Fibroblast of skin of back (primary cell): ENCODE measurements at regions not wholly inside any gene's neighbourhood (a gene's known extent, or its start where the extent isn't known, plus 50 kb on each side); places are given as distances from the start of the nearest gene placed in this dataset.

ENCODE experiments used
- DNase-seq: peaks from one replicate; pipeline ENCODE4 v3.0.0-alpha.2; 2013

DNA sequence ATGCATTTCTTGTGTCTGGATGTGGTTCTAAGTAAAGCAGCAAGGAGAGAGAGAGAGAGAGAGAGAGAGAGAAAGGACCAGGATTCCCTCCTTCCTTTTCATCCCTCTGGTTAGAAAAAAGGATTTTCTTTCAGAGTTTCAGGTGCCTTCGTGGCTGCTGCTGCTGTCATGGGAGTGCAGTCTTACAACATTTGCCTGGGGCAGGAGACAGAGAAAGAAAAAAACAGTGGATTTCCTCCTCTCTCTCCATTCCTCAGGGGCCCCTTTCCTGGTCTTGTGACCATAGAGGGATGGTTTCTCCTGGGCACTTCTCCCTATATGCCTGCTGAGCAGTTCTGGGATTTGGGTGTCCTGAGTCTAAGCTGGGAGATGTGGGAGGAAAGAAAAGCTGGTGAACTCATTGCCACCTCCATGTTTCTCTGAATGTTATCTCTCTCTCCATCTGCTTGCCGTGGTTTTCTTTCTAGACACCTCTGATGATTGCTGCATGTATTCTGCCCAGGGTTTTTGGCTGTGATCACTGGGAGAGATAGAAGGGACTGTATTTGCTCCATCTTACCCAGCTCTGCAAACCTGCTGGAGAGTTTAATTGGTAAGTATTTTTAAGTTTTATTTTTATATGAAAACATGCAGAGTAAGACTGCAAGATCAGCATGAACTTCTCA lies 142.4 kb upstream of the RGMA start:
- DNase-seq: no peak

DNA sequence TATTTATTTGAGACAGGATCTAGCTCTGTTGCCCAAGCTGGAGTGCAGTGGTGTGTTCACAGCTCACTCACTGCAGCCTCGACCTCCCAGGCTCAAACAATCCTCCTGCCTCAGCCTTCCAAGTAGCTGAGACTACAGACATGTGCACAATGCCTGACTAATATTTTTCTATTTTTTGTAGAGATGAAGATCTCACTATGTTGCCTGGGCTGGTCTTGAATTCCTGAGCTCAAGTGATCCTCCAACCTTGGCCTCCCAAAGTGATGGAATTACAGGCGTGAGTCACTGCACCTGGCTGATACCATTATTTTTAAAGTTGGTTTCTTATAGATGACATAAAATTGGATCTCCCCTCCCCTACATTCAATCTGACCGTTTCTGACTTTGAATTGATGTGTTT lies 139.5 kb upstream of the RGMA start:
- no peak for DNase-seq

DNA sequence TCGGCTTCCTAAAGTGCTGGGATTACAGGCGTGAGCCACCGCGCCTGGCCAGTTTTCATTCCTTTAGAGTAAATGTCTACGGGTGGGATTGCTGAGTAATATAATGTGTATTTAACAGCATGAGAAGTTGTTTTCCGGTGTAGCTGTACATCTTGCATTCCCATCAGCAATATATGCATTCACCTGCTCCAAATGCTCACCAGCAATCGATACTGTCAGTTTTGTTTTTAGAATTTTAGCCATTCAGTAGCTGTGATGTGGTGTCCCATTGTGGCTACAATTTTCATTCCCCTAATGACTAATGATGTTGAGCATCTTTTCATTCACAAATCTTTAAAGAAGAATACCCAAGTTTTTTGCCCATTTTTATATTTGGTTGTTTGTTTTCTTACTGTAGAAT lies 134.8 kb upstream of the RGMA start:
- DNase-seq: no peak

DNA sequence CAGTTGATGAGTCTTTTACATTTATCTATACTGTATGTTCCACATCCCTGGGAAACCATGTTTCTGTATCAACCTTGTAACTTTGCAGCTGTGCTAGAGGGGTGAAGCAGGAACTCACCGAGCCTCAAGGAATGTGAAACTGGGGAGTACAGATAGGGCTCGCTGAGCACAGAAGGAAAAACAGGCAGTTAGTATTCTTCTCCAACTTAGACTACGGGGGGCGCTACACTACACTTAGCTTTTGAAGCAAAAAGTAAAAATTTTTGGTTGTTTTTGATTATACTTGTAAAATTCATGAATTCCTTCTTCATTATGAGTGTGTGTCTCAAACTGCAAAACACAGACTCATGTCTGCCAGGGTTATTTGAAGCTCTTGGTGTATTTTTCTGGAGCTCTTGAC lies 132.7 kb upstream of the RGMA start:
- DNase-seq: no peak

DNA sequence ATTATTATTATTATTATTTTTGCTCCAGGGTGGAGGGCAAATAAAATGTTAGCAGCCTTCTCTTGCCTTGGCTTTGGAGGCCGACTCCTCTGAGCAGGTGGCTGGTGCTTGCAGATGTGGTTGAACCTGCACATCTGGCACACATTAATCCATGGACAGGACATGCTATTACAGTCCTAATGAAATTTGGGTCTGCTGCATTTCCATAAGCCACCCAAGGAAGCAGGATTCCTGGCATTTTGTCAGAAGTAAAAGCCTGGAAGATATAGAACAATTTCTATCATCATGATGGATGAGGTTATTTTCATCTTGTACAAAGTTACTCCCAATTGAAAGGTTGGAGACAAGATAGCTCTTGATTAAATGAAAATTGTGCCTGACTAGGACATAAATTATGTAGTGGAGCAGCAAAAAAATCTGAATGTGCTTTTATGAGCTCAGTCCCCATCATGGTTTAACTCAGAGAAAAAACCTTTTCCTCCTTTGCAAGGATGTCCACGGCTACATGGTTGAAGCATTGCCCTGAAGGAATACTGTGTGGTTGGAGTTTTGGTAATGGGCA lies 130.9 kb upstream of the RGMA start:
- DNase-seq: no peak

DNA sequence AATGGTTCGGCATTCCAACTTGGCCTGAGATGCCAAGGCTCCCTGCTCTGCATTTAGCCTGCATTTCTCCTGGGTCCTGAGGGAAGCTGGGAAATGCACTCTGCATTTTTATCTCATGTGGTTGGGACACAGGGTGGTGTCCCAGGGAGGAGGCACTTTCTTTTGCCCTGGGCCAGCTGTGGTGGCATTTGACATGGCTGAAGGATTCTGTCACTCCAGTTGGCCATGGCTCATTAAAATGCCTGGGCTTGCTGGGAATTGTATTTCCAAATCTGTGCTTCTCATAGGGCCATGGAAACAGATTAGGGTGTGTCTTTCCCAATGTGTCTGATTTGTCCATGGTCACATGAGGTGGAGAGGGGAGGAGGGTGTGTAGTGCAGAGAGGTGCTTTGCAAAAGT lies 128.3 kb upstream of the RGMA start:
- DNase-seq: no peak

DNA sequence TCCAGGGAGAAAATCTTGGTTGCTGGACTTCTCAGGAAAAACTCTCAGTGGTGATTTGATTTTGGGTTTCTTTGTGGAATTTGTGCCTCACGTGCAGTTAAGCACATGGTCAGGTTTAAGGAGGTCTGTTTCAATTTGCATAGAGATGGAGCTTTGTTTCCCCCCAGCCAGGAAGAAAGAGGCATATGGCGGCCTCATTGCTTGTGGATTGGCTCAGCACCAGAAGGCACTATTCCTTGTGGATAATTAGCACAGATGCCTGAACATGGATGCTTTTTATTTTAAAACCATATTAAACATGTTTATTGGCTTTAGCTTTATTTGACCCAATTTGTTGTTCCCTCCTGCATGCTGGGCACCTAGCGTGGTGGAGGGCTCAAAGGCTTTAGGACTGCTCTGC lies 125.1 kb upstream of the RGMA start:
- DNase-seq: no peak

DNA sequence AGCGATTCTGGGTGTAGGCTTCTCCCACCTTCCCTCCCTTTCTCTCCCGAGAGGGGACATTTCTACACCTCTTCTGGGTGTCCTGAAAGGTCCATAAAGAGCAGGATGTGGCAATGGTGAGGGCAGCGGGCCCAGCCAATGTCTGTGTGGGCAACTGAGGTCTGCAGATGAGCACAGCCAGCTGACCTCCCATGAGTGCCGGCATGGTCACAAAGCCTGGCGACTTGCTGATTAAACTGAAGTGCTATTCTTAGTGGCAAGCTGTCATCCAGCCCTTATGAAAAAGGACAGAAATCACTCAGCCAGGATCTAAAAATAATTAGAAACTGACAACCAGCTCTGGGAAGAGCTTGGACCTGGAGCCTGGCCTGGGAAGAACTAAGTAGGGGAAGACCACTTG lies 124.3 kb upstream of the RGMA start:
- no peak for DNase-seq

DNA sequence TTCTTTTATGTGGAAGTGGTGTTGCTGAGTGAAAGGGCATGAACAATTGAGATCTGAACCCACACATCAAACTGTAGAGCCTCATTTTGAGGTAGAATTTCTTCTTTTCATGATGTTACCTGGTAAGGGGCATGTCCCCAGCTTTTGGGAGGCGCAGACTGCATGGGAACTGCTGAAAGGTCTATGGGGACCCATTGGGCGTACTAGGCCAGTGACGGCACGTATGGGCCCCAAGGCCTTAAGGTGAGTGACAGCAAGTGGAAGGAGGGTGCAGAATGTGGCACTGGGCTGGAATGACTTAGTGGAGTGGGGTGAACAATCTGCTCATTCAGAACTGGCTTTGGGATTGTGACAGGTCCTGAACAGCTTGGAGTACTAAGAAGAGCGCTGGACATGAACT lies 123.6 kb upstream of the RGMA start:
- DNase-seq: no peak

DNA sequence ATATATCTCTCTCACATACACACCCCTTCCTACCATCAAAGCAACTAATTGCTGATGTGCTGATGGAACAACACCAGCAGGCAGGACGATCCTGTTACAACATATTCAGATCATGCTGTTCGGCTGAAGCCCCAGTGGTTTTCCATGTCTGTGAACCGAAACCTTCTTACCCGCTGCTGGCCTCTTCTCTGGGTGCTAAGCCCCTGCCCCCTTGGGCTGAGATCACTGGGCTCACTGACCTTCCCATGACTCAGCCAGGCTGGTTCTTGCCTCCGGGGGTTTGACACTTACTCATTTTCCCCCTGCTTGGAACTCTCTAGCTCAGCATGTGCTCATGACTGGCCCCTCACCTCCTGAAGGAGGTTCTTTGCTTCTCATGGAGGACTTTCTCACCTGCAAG lies 122.0 kb upstream of the RGMA start:
- peak; percentile 9 for DNase-seq

DNA sequence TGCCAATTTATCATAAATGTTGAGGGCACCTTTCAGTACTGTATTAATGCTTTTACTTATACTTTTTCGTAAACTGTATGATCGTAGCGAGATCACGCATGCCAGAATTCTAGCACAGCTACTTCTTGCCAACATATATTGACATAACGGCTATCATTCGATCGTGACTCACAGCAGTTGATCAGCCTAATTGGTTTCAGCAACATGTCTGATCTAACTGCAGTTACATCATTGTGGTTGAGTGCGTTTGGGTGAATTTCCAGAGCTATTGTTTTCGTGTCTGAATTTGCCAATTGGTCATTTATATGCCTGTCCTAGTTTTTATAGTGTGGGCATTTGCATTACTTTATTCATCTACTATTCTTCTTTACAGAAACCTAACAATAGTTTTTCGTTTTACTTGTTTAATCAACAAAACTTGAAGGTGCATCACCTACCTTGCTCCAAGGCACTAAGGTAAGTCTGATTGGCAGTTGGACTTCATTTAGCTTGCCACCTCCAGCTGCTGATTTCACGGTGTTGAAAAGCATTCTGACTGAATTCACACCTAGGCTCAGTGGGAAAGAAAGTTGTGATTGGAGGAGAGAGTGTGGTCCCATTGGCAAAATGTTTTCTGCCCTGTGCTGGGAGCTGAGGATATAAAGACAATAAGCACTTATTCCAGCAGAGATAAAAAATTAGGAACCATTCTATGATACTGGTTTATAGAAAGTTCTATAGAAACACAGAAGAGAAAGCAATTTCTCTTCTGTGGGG lies 120.9 kb upstream of the RGMA start:
- DNase-seq: no peak

DNA sequence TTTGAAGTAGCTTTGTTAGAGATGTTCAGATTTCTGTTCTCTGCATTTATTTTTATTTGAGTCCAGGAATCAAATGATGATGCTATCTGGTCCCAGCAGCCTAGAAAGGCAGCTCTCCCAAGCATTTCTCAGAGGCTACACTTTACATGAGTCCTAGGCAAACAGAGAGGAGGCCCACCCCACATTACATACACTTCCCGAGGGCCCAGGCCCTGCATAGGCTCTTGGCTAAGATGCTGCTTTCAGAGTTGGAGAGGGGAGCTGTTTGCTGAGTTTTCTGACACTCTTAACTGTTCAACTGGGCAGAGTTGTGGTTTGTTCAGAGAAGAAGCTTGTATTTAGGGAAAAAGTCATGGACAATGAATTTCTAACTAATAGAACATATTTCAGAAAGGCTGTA lies 117.9 kb upstream of the RGMA start:
- no peak for DNase-seq

DNA sequence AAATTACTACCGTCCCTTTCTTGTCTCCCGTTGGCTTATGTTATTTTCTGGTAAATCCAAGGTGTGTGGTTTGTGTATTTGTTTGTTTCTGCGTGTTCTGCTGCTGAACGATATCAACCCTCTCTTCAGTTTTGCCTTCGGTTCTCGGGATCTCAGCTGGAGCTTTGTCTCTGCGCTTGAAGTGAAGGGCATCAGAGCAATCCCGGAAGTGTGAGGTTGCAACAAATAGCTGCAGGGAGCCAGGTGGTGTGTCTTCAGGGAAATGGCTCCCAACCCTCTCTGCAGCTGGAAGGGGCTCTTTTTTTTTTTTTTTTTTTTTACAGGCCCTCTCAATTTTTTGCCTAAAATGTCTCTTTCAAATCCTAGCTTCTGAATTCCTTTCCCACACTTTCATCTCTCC lies 116.4 kb upstream of the RGMA start:
- DNase-seq: no peak

DNA sequence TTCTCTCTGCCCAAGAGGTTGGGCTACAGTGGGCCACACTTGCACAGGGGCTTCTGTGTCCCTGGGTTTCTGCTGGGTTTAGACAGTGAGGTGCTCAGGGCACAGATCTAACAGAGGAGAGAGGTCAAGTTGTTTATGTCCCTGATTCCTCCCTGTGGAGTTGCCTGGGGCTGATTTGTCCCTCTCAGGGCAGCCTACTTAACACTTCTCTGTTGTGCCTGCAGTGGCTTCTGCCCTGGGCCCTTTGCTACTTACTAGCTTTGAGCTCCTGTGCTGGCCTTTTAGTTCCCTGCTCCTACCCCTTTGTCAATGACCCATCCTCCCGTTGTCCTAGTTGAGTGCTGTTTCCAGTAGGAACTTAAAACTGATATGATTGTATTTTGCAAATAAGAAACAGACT lies 114.0 kb upstream of the RGMA start:
- no peak for DNase-seq

DNA sequence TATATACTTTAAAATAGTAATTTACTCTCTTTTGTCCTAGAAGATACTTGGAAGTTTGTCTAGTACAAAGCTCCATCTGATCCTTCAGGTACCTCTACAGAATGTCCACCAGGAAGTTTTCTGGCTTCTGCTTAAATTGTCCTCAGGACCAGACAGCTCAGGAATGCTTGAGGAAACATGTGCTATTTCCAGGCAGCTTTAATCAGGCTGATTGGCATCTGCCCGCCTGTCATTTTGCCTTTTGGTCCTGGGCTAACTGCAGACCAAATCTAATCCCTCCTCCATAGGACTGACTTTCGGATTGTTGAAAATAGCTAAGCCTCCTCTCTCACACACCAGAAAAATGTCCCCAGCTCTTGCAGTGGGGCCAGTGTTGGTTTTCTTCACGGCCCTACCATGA lies 113.4 kb upstream of the RGMA start:
- DNase-seq: no peak

DNA sequence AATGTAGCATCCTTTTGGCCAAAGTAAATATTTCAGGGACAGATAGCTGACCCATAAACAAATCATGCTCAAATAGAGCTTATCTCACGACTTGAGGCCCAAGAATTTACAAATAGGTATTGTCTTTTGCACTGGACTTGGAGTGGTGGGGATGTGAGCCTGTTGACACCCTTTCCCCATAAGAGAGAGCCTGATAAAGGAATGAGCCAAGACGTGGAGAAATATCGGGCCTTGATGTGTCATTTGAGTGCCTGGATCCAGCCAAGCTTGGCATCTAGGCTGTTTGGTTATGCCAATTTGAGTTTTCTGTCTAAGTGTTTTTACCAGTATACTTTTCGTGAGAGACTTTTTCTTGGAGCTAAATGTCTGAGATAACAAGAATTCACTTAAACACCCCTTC lies 112.9 kb upstream of the RGMA start:
- no peak for DNase-seq

DNA sequence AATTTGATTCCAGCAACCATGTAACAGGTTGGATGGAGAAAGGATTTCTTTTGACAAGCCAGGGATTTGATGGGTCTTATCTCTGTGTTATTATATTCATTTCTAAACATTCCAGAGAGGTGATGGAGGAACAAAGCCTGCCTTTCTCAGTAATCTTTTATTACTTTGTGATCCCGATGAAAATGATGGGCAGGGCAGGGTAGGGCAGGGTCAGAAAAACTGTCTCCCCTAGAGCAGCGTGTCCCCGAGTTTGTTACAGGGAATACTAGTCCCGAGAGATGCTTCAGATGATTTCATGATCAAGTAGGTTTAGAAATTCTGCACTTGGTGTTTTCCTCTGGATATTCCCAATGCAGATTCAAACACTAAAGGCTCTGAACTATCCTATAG lies 111.8 kb upstream of the RGMA start:
- no peak for DNase-seq

DNA sequence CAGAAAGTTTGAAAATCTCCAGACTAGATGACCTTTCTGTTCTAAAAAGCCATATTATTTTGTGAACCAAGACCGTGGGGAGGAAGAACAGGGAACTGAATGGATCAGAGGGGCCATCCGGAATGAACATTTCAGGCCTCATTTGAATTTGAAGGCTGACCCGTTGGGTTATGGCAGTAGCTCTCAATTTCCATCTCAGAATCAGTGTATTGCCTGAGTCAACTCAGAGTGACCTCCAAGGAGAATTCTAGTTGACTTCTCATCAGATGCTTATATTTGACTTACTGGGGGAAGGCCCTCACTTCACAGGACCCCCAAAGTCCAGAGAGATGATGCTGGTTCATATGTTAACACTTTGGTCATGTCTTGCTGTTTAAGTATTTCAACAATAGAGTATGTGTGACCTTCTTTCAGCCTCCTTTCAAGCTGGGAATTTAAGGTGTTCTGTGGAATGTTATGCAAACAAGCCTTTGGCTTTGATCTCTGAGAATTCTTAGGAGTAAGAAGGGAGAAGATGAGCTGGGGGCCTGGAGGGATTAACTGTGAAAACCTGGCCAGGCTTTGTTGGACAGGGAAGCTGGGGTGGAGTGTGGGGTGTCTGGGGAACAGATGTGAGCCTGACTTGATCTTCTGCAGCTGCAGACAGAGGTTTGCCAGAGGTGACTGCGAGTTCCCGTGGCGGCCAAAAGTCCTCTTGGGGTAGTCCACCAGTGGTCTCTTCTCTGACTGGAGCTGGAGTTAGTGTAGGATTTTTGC lies 111.2 kb upstream of the RGMA start:
- no peak for DNase-seq

DNA sequence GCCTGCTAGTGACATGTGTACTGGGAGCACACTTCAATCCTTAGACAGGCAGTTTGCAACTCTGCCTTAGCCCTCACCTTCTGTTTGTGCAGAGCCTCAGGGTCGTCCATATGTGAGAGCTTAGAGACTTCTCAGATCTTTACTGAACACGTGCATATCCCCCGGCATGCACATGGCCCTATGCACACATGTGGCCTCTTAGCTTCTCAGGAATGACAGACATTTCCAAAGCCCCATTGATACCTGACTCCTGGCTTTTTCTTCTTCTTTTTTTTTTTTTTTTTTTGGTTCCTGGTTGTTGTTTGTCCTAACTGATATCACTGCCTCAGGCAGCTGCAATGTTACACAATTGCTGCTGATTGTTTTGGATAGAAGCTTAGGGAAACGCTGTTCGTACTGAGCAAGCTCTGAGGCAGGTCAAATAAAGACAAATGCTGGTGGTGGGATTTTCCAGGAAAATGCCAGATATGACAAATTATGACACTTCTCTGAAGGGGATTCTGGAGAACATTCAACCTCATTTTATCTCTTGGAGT lies 107.2 kb upstream of the RGMA start:
- DNase-seq: no peak

DNA sequence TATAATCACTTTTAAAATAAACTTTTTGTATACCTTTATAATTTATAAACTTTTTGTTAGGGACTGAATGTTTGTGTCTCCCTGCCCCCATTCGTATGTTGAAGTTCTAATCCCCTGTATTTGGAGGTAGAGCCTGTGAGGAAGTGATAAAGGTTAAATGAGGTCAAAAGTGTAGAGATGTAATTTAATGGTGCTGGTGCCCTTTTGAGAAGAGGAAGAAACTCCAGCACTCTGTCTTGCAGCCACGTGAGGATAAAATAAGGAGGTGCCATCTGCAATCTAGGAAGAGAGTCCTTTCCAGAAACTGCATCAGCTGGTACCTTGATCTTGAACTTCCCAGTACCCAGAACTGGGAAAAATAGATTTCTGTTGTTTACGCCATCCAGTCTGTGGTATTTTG lies 106.1 kb upstream of the RGMA start:
- DNase-seq: no peak

DNA sequence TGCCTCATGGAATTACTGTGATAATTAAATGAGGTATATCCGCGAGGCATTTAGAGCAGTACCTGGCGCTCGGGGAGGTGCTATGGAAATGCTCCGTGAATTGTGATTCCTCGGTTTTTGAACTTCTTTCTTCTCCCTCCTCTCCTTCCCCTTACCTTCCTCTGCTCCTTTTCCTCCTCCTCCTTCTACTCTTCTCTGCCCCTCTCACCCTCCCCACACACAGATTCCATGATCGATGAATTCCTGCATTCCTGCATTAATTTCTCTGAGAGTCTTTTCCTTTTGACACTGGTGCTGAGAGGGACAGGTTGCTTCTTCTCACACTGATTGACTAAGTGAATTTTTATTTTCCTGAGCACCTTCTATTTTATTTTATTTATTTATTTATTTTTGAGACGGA lies 101.2 kb upstream of the RGMA start:
- DNase-seq: no peak

DNA sequence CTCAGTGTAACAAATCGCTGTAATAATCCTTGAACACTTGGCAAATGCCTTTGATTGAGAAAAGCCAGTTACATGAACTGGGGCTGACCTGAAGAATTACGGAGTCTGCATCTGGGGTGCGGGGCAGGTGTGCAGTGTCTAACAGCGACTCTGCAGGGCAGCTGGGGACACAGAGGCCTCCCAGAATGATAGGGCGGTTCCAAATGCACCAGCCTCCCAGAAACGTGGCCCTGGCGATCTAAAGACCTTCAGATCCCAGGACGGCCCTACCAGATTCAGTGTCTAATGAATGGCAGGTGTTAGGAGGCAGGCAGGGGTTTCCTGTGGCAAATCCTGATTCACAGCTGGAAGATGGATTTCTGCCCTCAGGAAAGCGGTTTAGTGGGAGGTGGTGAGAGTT lies 100.5 kb upstream of the RGMA start:
- DNase-seq: no peak

DNA sequence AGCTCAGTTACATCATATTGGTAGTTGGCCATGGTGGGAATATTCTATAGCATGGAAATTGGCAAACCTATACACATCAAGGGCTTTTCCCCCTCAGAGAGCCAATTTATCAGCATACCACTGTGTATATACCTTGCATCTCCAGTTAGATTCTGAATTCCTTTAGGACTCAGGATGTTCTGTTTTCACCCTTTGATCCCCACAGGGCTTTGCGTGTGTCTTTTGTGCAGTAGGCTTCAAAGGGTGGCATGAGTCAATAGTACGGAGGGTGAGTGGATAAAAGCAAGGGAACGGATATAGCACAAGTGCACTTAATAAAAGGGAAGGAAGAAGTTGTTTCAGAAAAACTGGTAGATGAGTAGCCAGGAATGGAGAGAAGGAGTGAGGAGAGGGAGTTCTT lies 99.2 kb upstream of the RGMA start:
- DNase-seq: no peak
